GM21515 (cell line): ENCODE measurements at regions not wholly inside any gene's neighbourhood (a gene's known extent, or its start where the extent isn't known, plus 50 kb on each side); places are given as distances from the start of the nearest gene placed in this dataset.

Experiments
- ATAC-seq: cut with Tn5 transposase; IDR thresholded peaks from one replicate; pipeline ENCODE4 v1.9.1; 2021; ENCODE audit not compliant: unreplicated experiment

- no peak for ATAC-seq
Observed at GRCh38 chr5:103943230-103943629, 380.6 kb upstream of the NUDT12 start.

- ATAC-seq, result no peak
Observed at GRCh38 chr5:103942587-103943186, 380.1 kb upstream of the NUDT12 start.

- ATAC-seq, result no peak
Observed at GRCh38 chr5:103941596-103941995, 379.0 kb upstream of the NUDT12 start.

GRCh38 chr5:103938146-103938695 is 375.6 kb upstream of the NUDT12 start:
- ATAC-seq, result no peak

- ATAC-seq, result no peak
Observed at GRCh38 chr5:103929338-103930013, 366.9 kb upstream of the NUDT12 start.

- ATAC-seq, result no peak
Observed at GRCh38 chr5:103927739-103928138, 365.1 kb upstream of the NUDT12 start.

GRCh38 chr5:103923616-103924168 is 361.1 kb upstream of the NUDT12 start:
- no peak for ATAC-seq

- no peak for ATAC-seq
Observed at GRCh38 chr5:103919506-103919905, 356.9 kb upstream of the NUDT12 start.

GRCh38 chr5:103918668-103919367 is 356.2 kb upstream of the NUDT12 start:
- ATAC-seq, result no peak

- no peak for ATAC-seq
Observed at GRCh38 chr5:103915081-103915480, 352.5 kb upstream of the NUDT12 start.

GRCh38 chr5:103910786-103911185 is 348.2 kb upstream of the NUDT12 start:
- no peak for ATAC-seq

- ATAC-seq, result no peak
Observed at GRCh38 chr5:103910011-103910410, 347.4 kb upstream of the NUDT12 start.

- no peak for ATAC-seq
Observed at GRCh38 chr5:103909391-103909790, 346.8 kb upstream of the NUDT12 start.

- no peak for ATAC-seq
Observed at GRCh38 chr5:103908336-103909080, 345.9 kb upstream of the NUDT12 start.

- ATAC-seq, result no peak
Observed at GRCh38 chr5:103907001-103907400, 344.4 kb upstream of the NUDT12 start.

- no peak for ATAC-seq
Observed at GRCh38 chr5:103904651-103905050, 342.1 kb upstream of the NUDT12 start.

GRCh38 chr5:103902893-103903292 is 340.3 kb upstream of the NUDT12 start:
- no peak for ATAC-seq

- ATAC-seq, result no peak
Observed at GRCh38 chr5:103901885-103902284, 339.3 kb upstream of the NUDT12 start.

GRCh38 chr5:103896593-103896992 is 334.0 kb upstream of the NUDT12 start:
- no peak for ATAC-seq

GRCh38 chr5:103895738-103896137 is 333.1 kb upstream of the NUDT12 start:
- no peak for ATAC-seq

GRCh38 chr5:103894882-103895281 is 332.3 kb upstream of the NUDT12 start:
- ATAC-seq, result no peak
